Sigmoid colon (tissue), 6 donors: ENCODE measurements at regions not wholly inside any gene's neighbourhood (a gene's known extent, or its start where the extent isn't known, plus 50 kb on each side); places are given as distances from the start of the nearest gene placed in this dataset.

Experiments used
- DNase-seq: peaks from one replicate; pipeline ENCODE4 v3.0.0-alpha.2; 2019
- H3K27ac ChIP-seq, 4 donors: fragments of 200-600 bp; sonication (generic); one replicate each; pipeline ENCODE4 v1.5.1; 2016 to 2019; ENCODE audit warnings: mild to moderate bottlenecking in 1 of 4
- H3K27me3 ChIP-seq, 3 donors: fragments of 200-600 bp; sonication (generic); one replicate each; pipeline ENCODE4 v1.5.1; 2019; ENCODE audit warnings: mild to moderate bottlenecking in 1 of 3
- H3K36me3 ChIP-seq, 4 donors: fragments of 200-600 bp; sonication (generic); one replicate each; pipeline ENCODE4 v1.5.1; 2016 to 2019
- H3K4me1 ChIP-seq, 4 donors: fragments of 200-600 bp; sonication (generic); one replicate each; pipeline ENCODE4 v1.5.1; 2017 to 2019
- H3K4me3 ChIP-seq, 4 donors: fragments of 200-600 bp; sonication (generic); one replicate each; pipeline ENCODE4 v1.5.1; 2017 to 2019; ENCODE audit warnings: mild to moderate bottlenecking in 2 of 4, moderate library complexity in 1 of 4
- H3K9me3 ChIP-seq, 4 donors: fragments of 200-600 bp in 3 of 4; sonication (generic) in 3 of 4; one replicate each; pipeline versions ENCODE4 v1.5.1 to v1.6.1; 2013 to 2019
- CTCF ChIP-seq, 4 experiments: fragments of 450-650 bp in 3 of 4; fragments of 200-600 bp in 1 of 4; IDR thresholded peaks; one replicate each; pipeline ENCODE4 v1.5.1; 2016 to 2019; ENCODE audit warnings: antibody characterized with exemption in 4 of 4, mild to moderate bottlenecking in 3 of 4, moderate library complexity in 2 of 4
- EP300 ChIP-seq, 4 donors: sonication (generic); formaldehyde crosslinking; IDR thresholded peaks; one replicate each; pipeline ENCODE4 v1.6.1; 2017; ENCODE audit warnings: antibody characterized with exemption in 4 of 4
- POLR2A ChIP-seq, 2 donors: fragments of 450-650 bp; IDR thresholded peaks; one replicate each; pipeline ENCODE4 v1.6.1; 2016; ENCODE audit warnings: antibody characterized with exemption in 2 of 2, mild to moderate bottlenecking in 2 of 2, moderate library complexity in 2 of 2
- POLR2AphosphoS5 ChIP-seq, 4 donors: sonication (generic); formaldehyde crosslinking; IDR thresholded peaks; one replicate each; pipeline ENCODE4 v1.6.1; 2017; ENCODE audit warnings: antibody characterized with exemption in 4 of 4
- WGBS, 2 donors: extraction: QIAGEN DNeasy Blood & Tissue Kit; methylation state at CpG; one replicate each; pipeline ENCODE4 v1.1.7; 2013; 5-methylcytosine and 5-hydroxymethylcytosine counted together
- intact Hi-C: fragments of 100-400 bp; cut with DNase I; formaldehyde crosslinking; loops from one replicate; pipeline ENCODE4 v1.15.1; 2023
- donor health status: healthy with polysubstance abuse.
- donor health status: healthy.

DNA sequence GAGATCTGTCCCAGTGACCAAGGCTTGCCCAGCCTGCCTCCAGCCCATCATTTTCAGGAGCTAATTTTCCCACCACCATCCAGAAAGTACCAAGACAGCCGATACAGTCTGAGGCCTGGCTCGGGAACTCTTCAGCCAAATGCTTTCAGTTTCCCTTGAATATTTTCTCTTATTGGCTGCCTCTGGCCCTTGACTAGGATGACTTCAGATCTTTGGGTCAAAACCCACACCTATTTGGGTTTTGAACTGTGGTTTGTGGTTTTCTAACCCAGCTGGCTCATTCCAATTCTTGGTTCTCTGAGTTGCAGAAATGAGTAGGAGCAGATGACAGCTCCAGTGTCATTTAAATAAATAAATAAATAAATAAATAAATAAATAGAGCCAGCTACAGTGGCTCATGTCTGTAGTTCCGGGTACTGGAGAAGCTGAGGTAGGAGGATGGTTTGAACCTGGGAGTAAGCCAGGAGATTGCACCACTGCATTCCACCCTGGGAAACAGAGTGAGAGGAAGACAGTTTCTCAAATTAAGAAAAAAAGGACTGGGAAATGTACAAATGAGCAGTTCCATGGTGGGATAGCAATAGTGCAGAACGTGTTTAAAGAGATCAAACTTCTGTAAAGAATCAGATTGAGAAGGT is 465.0 kb upstream of the SOX11 start:
- TF ChIP-seq CTCF (IDR thresholded peaks at IDR 0.05): no peak
- no peak for TF ChIP-seq POLR2AphosphoS5 (IDR thresholded peaks at IDR 0.05)
- TF ChIP-seq POLR2A (IDR thresholded peaks at IDR 0.05): no peak
- no peak for TF ChIP-seq EP300 (IDR thresholded peaks at IDR 0.05)
- 73 to 84% methylated on average over 4 of the region's 4 CpGs for whole genome bisulfite sequencing, 2 donors
- Histone ChIP-seq H3K27ac (no peak overlapping the region), H3K9me3 (no peaks in the 10 kb centered on the region), H3K4me1 (no peaks in the 10 kb centered on the region), H3K4me3 (no peak overlapping the region), H3K36me3 (no peaks in the 10 kb centered on the region), H3K27me3 (no peaks in the 10 kb centered on the region)
- DNase-seq: no peak
- intact Hi-C loops: no loop called here

DNA sequence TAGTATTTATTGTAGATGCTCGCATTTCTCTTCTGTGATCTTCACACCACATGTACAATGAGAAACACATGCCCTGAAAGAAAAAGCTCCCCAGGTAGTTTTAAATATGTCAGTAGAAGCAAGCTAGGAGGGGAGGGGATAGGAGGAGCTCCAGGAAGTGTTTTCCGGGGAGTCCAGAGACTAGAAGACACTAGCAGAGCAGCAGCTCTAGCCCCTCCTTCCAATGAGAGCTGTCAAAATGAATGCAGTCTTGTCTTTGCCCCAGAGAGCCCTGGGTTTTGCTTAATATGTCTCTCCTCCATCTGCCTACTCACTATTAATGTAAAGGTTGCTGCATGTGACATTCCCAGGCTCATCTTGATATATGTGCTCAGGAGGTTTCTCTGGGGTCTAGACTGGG is 462.6 kb upstream of the SOX11 start:
- Histone ChIP-seq H3K27ac (no peak overlapping the region), H3K4me3 (no peak overlapping the region), H3K9me3 (no peaks in the 10 kb centered on the region), H3K4me1 (no peaks in the 10 kb centered on the region), H3K36me3 (no peaks in the 10 kb centered on the region), H3K27me3 (no peaks in the 10 kb centered on the region)
- 61 to 67% methylated on average over 2 of the region's 2 CpGs for WGBS, 2 donors
- intact Hi-C loops: no loop called here
- TF ChIP-seq POLR2AphosphoS5 (IDR thresholded peaks at IDR 0.05): no peak
- no peak for TF ChIP-seq CTCF (IDR thresholded peaks at IDR 0.05)
- no peak for TF ChIP-seq EP300 (IDR thresholded peaks at IDR 0.05)
- TF ChIP-seq POLR2A (IDR thresholded peaks at IDR 0.05): no peak
- no peak for DNase-seq

GRCh38 chr2:5230444-5230843 is 461.7 kb upstream of the SOX11 start:
- H3K4me1 ChIP-seq: no peaks in the 10 kb centered on the region
- TF ChIP-seq EP300 (IDR thresholded peaks at IDR 0.05): no peak
- no peak for TF ChIP-seq POLR2AphosphoS5 (IDR thresholded peaks at IDR 0.05)
- no peak for TF ChIP-seq CTCF (IDR thresholded peaks at IDR 0.05)
- no peak for TF ChIP-seq POLR2A (IDR thresholded peaks at IDR 0.05)
- DNase-seq: no peak
- H3K4me3 ChIP-seq: no peak overlapping the region
- H3K27ac ChIP-seq: no peak overlapping the region
- no peaks in the 10 kb centered on the region for H3K36me3 ChIP-seq
- WGBS, 2 donors: 82 to 86% methylated on average over 8 of the region's 8 CpGs
- no peaks in the 10 kb centered on the region for H3K27me3 ChIP-seq
- intact Hi-C loops: no loop called here
- H3K9me3 ChIP-seq: no peaks in the 10 kb centered on the region

DNA sequence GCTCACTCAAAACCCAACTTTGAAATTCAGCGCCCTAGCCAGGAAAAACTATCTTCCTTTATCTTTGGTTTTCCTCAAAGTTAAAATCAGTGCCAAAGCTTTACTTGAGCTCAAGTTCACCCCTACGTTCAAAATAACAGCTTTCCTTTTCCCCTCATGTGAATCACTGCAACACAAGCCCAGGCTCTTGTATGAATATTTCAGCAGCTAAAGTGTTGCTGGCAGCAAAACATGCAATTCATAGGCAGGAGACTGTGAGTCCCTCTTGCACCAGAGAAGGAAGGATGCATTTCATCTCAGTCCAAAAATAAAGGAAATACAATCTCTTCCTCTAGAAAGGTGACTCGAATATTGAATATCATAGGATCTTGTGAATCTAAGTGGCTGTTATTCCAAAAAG is 461.3 kb upstream of the SOX11 start:
- no peaks in the 10 kb centered on the region for H3K9me3 ChIP-seq
- WGBS, 2 donors: 77 to 83% methylated on average over 3 of the region's 3 CpGs

More for the DNA sequence above, 461.3 kb upstream of the SOX11 start:
- H3K4me1 ChIP-seq: no peaks in the 10 kb centered on the region
- DNase-seq: no peak
- intact Hi-C loops: no loop called here
- TF ChIP-seq CTCF (IDR thresholded peaks at IDR 0.05): no peak
- TF ChIP-seq EP300 (IDR thresholded peaks at IDR 0.05): no peak
- TF ChIP-seq POLR2A (IDR thresholded peaks at IDR 0.05): no peak
- TF ChIP-seq POLR2AphosphoS5 (IDR thresholded peaks at IDR 0.05): no peak
- no peaks in the 10 kb centered on the region for H3K36me3 ChIP-seq
- no peak overlapping the region for H3K4me3 ChIP-seq
- no peak overlapping the region for H3K27ac ChIP-seq
- H3K27me3 ChIP-seq: no peaks in the 10 kb centered on the region
